ENCODE measurements at regions not wholly inside any gene's neighbourhood (a gene's known extent, or its start where the extent isn't known, plus 50 kb on each side); places are given as distances from the start of the nearest gene placed in this dataset.
"Not testable (repeated sequence)": the region's sequence is repeated elsewhere in the genome, so short reads cannot be mapped to it uniquely, and the experiment has no call there.

- TF ChIP-seq CTCF (IDR thresholded peaks at IDR 0.05 in 8 of 11, conservative IDR thresholded peaks at IDR 0.05 in 3 of 11); POLR2AphosphoS5 (IDR thresholded peaks at IDR 0.05); POLR2A (IDR thresholded peaks at IDR 0.05): not testable (repeated sequence)
Observed at GRCh38 chr4:3941735-3942522, 175.7 kb downstream of the ADRA2C start.

All from spleen (tissue), 7 donors.